Endothelial cell of umbilical vein (primary cell): ENCODE measurements at regions not wholly inside any gene's neighbourhood (a gene's known extent, or its start where the extent isn't known, plus 50 kb on each side); places are given as distances from the start of the nearest gene placed in this dataset.
A peak's percentile ranks its signal among the peaks of the same experiment; 100 is the strongest.
"Not testable (repeated sequence)": the region's sequence is repeated elsewhere in the genome, so short reads cannot be mapped to it uniquely, and the experiment has no call there.

Experiments
- BruUV-seq: library from RNA; stranded (reverse); fragments of 400-500 nt; replicated peaks from 2 replicates; lab custom pipeline; 2021; lab: Mats Ljungman, UMichigan
- CTCF ChIA-PET: fragments of 300-600, 350-600 bp; sonication (Branson Sonifier 250); formaldehyde crosslinking; loops from one replicate; lab custom pipeline; 2021; ENCODE audit warnings: antibody characterized with exemption, inconsistent platforms; lab: Charles Lee
- POLR2A ChIA-PET: fragments of 300-600, 350-600 bp; sonication (Branson Sonifier 250); formaldehyde crosslinking; loops from one replicate; lab custom pipeline; 2021; ENCODE audit warnings: antibody characterized with exemption, inconsistent platforms; lab: Charles Lee
- DNase-seq: peaks from one replicate; pipeline ENCODE4 v3.0.0-alpha.2; 2011; ENCODE audit warnings: low read depth, low spot score
- FAIRE-seq: peaks from 2 replicates; lab custom pipeline; 2011; peaks lifted over from hg19 to GRCh38; lab: Jason Lieb, UNC
- H2AFZ ChIP-seq: 2 replicates; pipeline ENCODE4 v1.6.0; 2012; ENCODE audit warnings: low read depth, low read length, control low read depth, inconsistent platforms
- H3K27ac ChIP-seq: 2 replicates; pipeline ENCODE4 v1.5.1; 2011; ENCODE audit warnings: low read depth, mild to moderate bottlenecking, control low read depth, low read length, moderate library complexity; ENCODE audit not compliant: insufficient read depth
- H3K27me3 ChIP-seq, 2 experiments: 2 replicates each; pipeline versions ENCODE4 v1.6.0 to v1.6.1; 2011; ENCODE audit warnings: low read length in 2 of 2, mixed read lengths in 1 of 2; ENCODE audit not compliant: control insufficient read depth in 2 of 2, insufficient read depth in 2 of 2
- H3K36me3 ChIP-seq, 2 experiments: 2 replicates in 1 of 2; 3 replicates in 1 of 2; pipeline ENCODE4 v1.5.1; 2011; ENCODE audit warnings: low read length in 2 of 2, mild to moderate bottlenecking in 1 of 2, moderate library complexity in 1 of 2; ENCODE audit not compliant: control insufficient read depth in 2 of 2, insufficient read depth in 2 of 2; ENCODE audit errors: extremely low read depth in 1 of 2
- H3K4me1 ChIP-seq: 3 replicates; pipeline ENCODE4 v1.5.1; 2011; ENCODE audit warnings: mild to moderate bottlenecking, low read length; ENCODE audit not compliant: control insufficient read depth, insufficient read depth; ENCODE audit errors: extremely low read depth
- H3K4me2 ChIP-seq: 2 replicates; pipeline ENCODE4 v1.6.1; 2011; ENCODE audit warnings: low read length, control low read depth, mixed read lengths; ENCODE audit not compliant: insufficient read depth
- H3K4me3 ChIP-seq, 3 experiments: fragments of 200-600 bp in 1 of 3; sonication (generic), shearing (Covaris generic) in 1 of 3; replicated peaks in 1 of 3; 2 replicates each; pipeline ENCODE4 v1.5.1; 2011 to 2016; ENCODE audit warnings: control low read depth in 3 of 3, low read length in 3 of 3, mild to moderate bottlenecking in 2 of 3, inconsistent platforms in 1 of 3, low read depth in 1 of 3, moderate library complexity in 1 of 3; ENCODE audit not compliant: insufficient read depth in 1 of 3
- H3K79me2 ChIP-seq: 2 replicates; pipeline ENCODE4 v1.6.0; 2012; ENCODE audit warnings: low read length, inconsistent platforms; ENCODE audit not compliant: control insufficient read depth, insufficient read depth
- H3K9ac ChIP-seq: replicated peaks from 2 replicates; pipeline ENCODE3; 2011; ENCODE audit warnings: low read length, control low read depth; ENCODE audit not compliant: insufficient read depth; ENCODE audit errors: extremely low read depth
- H3K9me1 ChIP-seq: replicated peaks from 3 replicates; pipeline ENCODE4 v1.6.0; 2011; ENCODE audit warnings: mild to moderate bottlenecking, low read length; ENCODE audit not compliant: control insufficient read depth, insufficient read depth; ENCODE audit errors: extremely low read depth
- H3K9me3 ChIP-seq: replicated peaks from 2 replicates; pipeline ENCODE4 v1.5.1; 2012; ENCODE audit warnings: low read length, inconsistent platforms; ENCODE audit not compliant: control insufficient read depth, insufficient read depth
- H4K20me1 ChIP-seq: replicated peaks from 2 replicates; pipeline ENCODE3; 2011; ENCODE audit warnings: mild to moderate bottlenecking, low read length; ENCODE audit not compliant: control insufficient read depth, insufficient read depth; ENCODE audit errors: extremely low read depth
- FOS ChIP-seq: IDR thresholded peaks from 2 replicates; pipeline ENCODE4 v1.6.1; 2011; ENCODE audit warnings: mild to moderate bottlenecking, low read length, moderate library complexity, borderline replicate concordance; ENCODE audit not compliant: insufficient read depth
- GATA2 ChIP-seq: IDR thresholded peaks from 2 replicates; pipeline ENCODE4 v1.7.0; 2011; ENCODE audit warnings: low read depth, mild to moderate bottlenecking, moderate library complexity, mixed read lengths, low read length; ENCODE audit not compliant: insufficient read length, insufficient read depth
- JUN ChIP-seq: IDR thresholded peaks from 2 replicates; pipeline ENCODE4 v1.6.1; 2011; ENCODE audit warnings: borderline replicate concordance, low read depth; ENCODE audit not compliant: insufficient read length, insufficient read depth
- POLR2A ChIP-seq: IDR thresholded peaks from 2 replicates; pipeline ENCODE4 v1.6.1; 2012; ENCODE audit warnings: low read depth, mild to moderate bottlenecking, control low read depth, low read length
- dilution Hi-C: fragments of 300-500 bp; cut with MboI; formaldehyde crosslinking; loops from one replicate; pipeline ENCODE4 v1.15.0; 2019; ENCODE audit warnings: low sequenced_read_pairs; ENCODE audit not compliant: extremely low pct_ligation_motif_present
- intact Hi-C: fragments of 100-400 bp; cut with micrococcal nuclease; formaldehyde crosslinking; loops from one replicate; pipeline ENCODE4 v1.10.0; 2022

DNA sequence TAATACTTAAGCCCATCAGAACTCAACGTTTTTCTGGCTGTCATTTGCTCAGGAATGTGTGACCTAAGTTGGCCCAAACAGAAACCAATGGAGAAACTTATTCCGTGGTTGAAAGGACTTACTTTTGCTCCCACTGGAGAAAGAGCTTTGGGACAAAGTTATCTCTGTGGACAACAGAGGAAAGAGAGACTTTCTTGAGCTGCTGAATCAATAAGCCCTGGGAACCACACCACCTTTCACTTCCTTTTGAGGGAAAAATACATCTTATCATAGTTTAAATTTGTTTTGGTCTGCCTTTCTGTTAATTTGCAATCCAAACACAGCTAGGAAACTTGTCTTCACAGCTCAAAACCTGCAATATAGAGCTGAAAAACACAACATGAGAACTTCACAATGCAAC, 62.8 kb upstream of the VCAN start:
- TF ChIP-seq JUN (no peak), FOS (no peak), POLR2A (no peak), GATA2 (no peak)
- dilution Hi-C loops = no loop called here
- Histone ChIP-seq H3K36me3 (no peaks in the 10 kb centered on the region), H3K4me2 (no peak overlapping the region), H3K4me3 (no peak overlapping the region), H3K79me2 (no peaks in the 10 kb centered on the region), H3K9ac (no peak overlapping the region), H3K27me3 (no peaks in the 10 kb centered on the region), H3K9me1 (no peaks in the 10 kb centered on the region), H3K27ac (no peak overlapping the region), H3K4me1 (no peaks in the 10 kb centered on the region), H4K20me1 (no peaks in the 10 kb centered on the region), H2AFZ (no peak overlapping the region), H3K9me3 (no peaks in the 10 kb centered on the region)
- DNase-seq (peak; percentile 6), FAIRE-seq (no peak)
- CTCF ChIA-PET = interaction anchor here (0.9 kb wide), 1 partner anchor 21 kb away, joined by 3 read pairs; no protein-coding TSS in a partner anchor
- intact Hi-C loops = no loop called here
- POLR2A ChIA-PET = interaction anchor here (0.6 kb wide), 1 partner anchor 80 kb away, joined by 3 read pairs; no protein-coding TSS in a partner anchor
- no TSS peak for BruUV-seq

DNA sequence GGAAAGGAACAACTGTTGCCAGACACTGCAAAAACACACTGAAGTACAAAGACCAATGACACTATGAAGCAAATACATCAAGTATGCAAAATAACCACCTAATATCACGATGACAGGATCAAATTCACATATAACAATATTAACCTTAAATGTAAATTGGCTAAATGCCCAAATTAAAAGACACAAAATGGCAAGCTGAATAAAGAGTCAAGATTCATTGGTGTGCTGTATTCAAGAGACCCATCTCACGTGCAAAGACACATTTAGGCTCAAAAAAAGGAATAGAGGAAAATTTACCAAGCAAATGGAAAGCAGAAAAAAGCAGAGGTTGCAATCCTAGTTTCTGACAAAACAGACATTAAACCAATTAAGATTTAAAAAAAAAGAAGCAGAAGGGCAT, 61.8 kb upstream of the VCAN start:
- H3K9me3 ChIP-seq, H3K36me3 ChIP-seq, dilution Hi-C loops, FAIRE-seq, H3K79me2 ChIP-seq, H4K20me1 ChIP-seq, intact Hi-C loops, H3K4me2 ChIP-seq, H3K9ac ChIP-seq, H3K4me1 ChIP-seq, H3K27me3 ChIP-seq, CTCF ChIA-PET, H2AFZ ChIP-seq, POLR2A ChIA-PET, DNase-seq, H3K9me1 ChIP-seq, H3K27ac ChIP-seq, BruUV-seq, H3K4me3 ChIP-seq: not testable (repeated sequence)

GRCh38 chr5:83410319-83410718, 61.2 kb upstream of the VCAN start:
- intact Hi-C loops, H3K4me2 ChIP-seq, H2AFZ ChIP-seq, DNase-seq, H3K4me3 ChIP-seq, H3K9ac ChIP-seq, BruUV-seq, H3K4me1 ChIP-seq, H3K27ac ChIP-seq, H3K9me3 ChIP-seq, CTCF ChIA-PET, H3K9me1 ChIP-seq, dilution Hi-C loops, POLR2A ChIA-PET, H4K20me1 ChIP-seq, H3K36me3 ChIP-seq, H3K79me2 ChIP-seq, FAIRE-seq, H3K27me3 ChIP-seq: not testable (repeated sequence)
